HUES6 (cell line): ENCODE measurements at regions not wholly inside any gene's neighbourhood (a gene's known extent, or its start where the extent isn't known, plus 50 kb on each side); places are given as distances from the start of the nearest gene placed in this dataset.

Source experiments
- H3K27ac ChIP-seq: 2 replicates; pipeline ENCODE4 v1.7.0; 2013; ENCODE audit warnings: low read depth, mild to moderate bottlenecking, low read length, inconsistent platforms
- H3K27me3 ChIP-seq: 2 replicates; pipeline ENCODE4 v1.6.1; 2013; ENCODE audit warnings: low read length; ENCODE audit not compliant: control insufficient read depth, insufficient read depth
- H3K36me3 ChIP-seq: 2 replicates; pipeline ENCODE4 v1.6.1; 2013; ENCODE audit warnings: low read length; ENCODE audit not compliant: control insufficient read depth, insufficient read depth
- H3K4me1 ChIP-seq: 2 replicates; pipeline ENCODE4 v1.6.1; 2013; ENCODE audit warnings: low read length; ENCODE audit not compliant: control insufficient read depth, insufficient read depth
- H3K4me3 ChIP-seq: 2 replicates; pipeline ENCODE4 v1.5.1; 2013; ENCODE audit warnings: low read depth, low read length
- H3K9ac ChIP-seq: one replicate; pipeline ENCODE4 v1.6.1; 2013; ENCODE audit warnings: mild to moderate bottlenecking, low read length
- H3K9me3 ChIP-seq: 2 replicates; pipeline ENCODE4 v1.6.1; 2013; ENCODE audit warnings: low read depth, low read length; ENCODE audit not compliant: control insufficient read depth, insufficient read depth

DNA sequence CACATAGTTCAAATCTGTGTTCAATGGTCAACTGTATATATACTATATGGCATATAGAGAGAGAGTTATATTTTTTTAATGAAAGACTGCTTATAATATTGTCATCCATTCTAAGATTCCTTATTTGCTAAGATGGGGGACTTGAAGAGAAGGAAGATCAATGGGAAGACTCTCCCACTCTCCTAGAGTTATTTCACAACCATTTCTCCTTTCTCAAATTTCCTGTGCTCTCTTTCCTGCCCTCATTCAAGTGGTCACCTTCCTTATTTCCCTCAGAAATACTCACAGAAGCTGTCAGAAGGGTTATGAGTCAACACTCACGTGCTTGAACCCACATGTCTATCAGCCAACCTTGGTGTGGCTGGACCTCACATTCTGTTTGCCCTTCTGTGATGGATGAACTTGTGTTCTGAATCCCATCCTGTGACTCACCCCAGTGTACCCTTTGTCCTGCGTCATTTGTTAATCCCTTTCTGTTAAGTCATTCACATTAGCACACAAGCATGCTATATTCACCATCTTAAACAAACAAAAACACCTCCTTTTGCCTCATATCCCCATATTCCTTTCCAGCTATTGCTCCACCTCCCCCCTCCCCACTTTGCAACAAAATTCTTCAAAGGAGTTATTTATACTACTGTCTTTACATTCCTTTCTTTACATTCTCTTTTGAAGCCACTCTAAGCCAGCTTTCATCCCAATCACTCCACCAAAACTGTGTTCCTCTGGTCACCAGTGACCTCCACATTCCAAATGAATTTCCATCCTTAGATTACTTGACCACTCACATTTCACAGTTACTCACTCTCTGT, 279.3 kb upstream of the TCF21 start:
- Histone ChIP-seq H3K9ac (no peak overlapping the region), H3K36me3 (no peaks in the 10 kb centered on the region), H3K4me3 (no peak overlapping the region), H3K27me3 (no peaks in the 10 kb centered on the region), H3K27ac (no peak overlapping the region), H3K4me1 (no peaks in the 10 kb centered on the region; the same call in 1 of the 2 replicates), H3K9me3 (no peaks in the 10 kb centered on the region)

DNA sequence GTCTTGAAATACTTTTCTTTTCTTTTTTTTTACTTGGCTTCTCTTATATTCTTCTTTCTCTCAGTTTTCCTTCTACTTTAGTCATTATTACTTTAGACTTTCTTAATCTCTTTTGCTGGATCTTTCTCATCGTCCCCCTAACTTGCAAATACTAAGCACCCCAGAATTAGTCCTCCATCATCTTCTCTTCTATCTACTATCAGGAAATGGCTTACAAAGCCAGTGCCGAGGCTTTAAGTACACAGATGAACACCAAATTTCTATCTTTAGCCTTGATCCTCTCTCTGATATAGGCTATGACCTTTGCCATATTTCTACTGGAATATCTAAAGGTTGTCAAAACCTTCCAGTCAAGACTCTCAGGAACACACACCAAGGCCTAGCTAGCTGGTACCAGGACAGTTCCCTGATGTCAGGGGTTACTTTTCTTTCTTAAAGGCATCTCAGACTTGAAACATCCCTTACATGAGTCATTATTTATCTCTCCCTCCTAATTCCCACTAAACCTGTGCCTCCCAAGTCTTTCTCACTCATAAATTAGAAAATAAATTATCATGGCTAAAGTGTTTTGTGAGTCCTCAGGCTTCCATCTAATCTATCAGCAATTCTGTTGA, 278.6 kb upstream of the TCF21 start:
- Histone ChIP-seq H3K27me3 (no peaks in the 10 kb centered on the region), H3K36me3 (no peaks in the 10 kb centered on the region), H3K9ac (no peak overlapping the region), H3K27ac (no peak overlapping the region), H3K4me3 (no peak overlapping the region), H3K9me3 (no peaks in the 10 kb centered on the region), H3K4me1 (no peaks in the 10 kb centered on the region; the same call in 1 of the 2 replicates)

- no peaks in the 10 kb centered on the region for H3K9me3 ChIP-seq
- no peaks in the 10 kb centered on the region; the same call in 1 of the 2 replicates for H3K4me1 ChIP-seq
- no peak overlapping the region for H3K4me3 ChIP-seq
- H3K9ac ChIP-seq, result no peak overlapping the region
- no peaks in the 10 kb centered on the region for H3K27me3 ChIP-seq
- no peak overlapping the region for H3K27ac ChIP-seq
- H3K36me3 ChIP-seq, result no peaks in the 10 kb centered on the region
Measured at GRCh38 chr6:133610971-133611370, 277.9 kb upstream of the TCF21 start.

DNA sequence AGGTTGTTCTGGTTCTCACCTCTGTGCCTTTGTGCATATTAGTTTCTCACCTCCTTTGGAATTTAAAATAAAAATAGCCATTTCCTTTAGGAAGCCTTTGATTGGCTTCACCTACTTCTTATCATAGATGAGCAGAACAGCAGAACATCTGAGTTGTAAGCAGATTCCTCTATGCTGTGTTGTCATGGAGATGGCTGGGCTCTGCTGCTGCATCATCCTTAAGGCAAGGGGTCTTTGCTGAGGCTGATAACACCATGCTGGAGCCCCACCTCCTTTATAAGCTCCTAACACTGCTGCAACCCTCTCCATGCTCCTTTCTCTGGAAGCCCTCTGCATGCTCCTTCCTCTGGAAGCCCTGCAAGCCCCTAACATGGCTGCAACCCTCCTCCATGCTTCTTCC, 276.5 kb upstream of the TCF21 start:
- no peak overlapping the region for H3K27ac ChIP-seq
- no peaks in the 10 kb centered on the region for H3K36me3 ChIP-seq
- H3K9ac ChIP-seq, result no peak overlapping the region
- H3K27me3 ChIP-seq, result no peaks in the 10 kb centered on the region
- H3K4me3 ChIP-seq, result no peak overlapping the region
- H3K9me3 ChIP-seq, result no peaks in the 10 kb centered on the region
- H3K4me1 ChIP-seq, result no peaks in the 10 kb centered on the region; the same call in 1 of the 2 replicates

- Histone ChIP-seq H3K4me1 (no peaks in the 10 kb centered on the region; the same call in 1 of the 2 replicates), H3K4me3 (no peak overlapping the region), H3K36me3 (no peaks in the 10 kb centered on the region), H3K27ac (no peak overlapping the region), H3K9me3 (no peaks in the 10 kb centered on the region), H3K9ac (no peak overlapping the region), H3K27me3 (no peaks in the 10 kb centered on the region)
Measured at GRCh38 chr6:133613211-133613610, 275.7 kb upstream of the TCF21 start.

- H3K27me3 ChIP-seq, result no peaks in the 10 kb centered on the region
- H3K27ac ChIP-seq, result no peak overlapping the region
- no peaks in the 10 kb centered on the region for H3K4me1 ChIP-seq
- no peaks in the 10 kb centered on the region for H3K9me3 ChIP-seq
- H3K9ac ChIP-seq, result no peak overlapping the region
- H3K36me3 ChIP-seq, result no peaks in the 10 kb centered on the region
- H3K4me3 ChIP-seq, result no peak overlapping the region
Measured at GRCh38 chr6:133621751-133622150, 267.2 kb upstream of the TCF21 start.

DNA sequence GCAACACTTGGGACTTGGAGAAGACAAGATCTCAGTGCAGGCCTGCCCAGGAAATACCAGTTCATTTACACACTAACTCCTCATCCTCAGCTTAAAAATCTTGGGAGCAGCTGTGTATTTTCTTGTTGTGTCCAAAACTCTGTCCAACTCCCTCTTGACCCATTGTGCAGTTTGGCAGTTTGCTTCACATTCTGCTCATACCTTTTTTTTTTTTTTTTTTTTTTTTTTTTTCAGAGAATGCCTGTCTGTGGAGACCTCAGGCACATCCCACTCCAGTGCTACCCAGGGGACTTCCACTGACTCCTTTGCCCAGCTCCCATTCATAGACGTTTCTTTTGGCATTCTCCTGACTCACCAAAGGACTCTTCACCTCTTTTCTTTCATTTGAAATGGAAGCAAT, 265.8 kb upstream of the TCF21 start:
- Histone ChIP-seq H3K9ac (no peak overlapping the region), H3K27ac (no peak overlapping the region), H3K27me3 (no peaks in the 10 kb centered on the region), H3K36me3 (no peaks in the 10 kb centered on the region), H3K4me1 (no peaks in the 10 kb centered on the region), H3K9me3 (no peaks in the 10 kb centered on the region), H3K4me3 (no peak overlapping the region)

DNA sequence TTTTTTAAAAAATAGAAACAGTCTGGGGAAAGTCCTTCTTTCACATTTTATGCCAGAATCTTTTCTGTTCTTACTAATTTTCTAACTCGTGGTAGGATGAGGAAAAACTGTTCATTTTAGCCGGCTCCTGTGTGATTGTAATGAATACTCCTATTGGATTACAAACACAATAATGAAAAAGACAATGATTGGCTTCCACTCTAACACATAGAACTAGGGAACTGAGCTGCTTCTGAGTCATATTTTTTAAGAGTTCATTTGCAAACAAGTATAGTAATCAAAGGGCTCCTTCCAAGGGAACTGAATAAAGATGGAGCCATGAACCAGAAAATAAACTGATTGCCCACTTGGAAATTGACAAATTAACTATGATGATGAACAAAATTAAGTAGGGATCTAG, 265.3 kb upstream of the TCF21 start:
- H3K27ac ChIP-seq, result no peak overlapping the region
- H3K9ac ChIP-seq, result no peak overlapping the region
- H3K4me1 ChIP-seq, result no peaks in the 10 kb centered on the region
- H3K4me3 ChIP-seq, result no peak overlapping the region
- H3K9me3 ChIP-seq, result no peaks in the 10 kb centered on the region
- no peaks in the 10 kb centered on the region for H3K27me3 ChIP-seq
- H3K36me3 ChIP-seq, result no peaks in the 10 kb centered on the region

- Histone ChIP-seq H3K4me3 (no peak overlapping the region), H3K27ac (no peak overlapping the region), H3K27me3 (no peaks in the 10 kb centered on the region), H3K9me3 (no peaks in the 10 kb centered on the region), H3K36me3 (no peaks in the 10 kb centered on the region), H3K4me1 (no peaks in the 10 kb centered on the region), H3K9ac (no peak overlapping the region)
Measured at GRCh38 chr6:133626096-133626666, 262.7 kb upstream of the TCF21 start.

GRCh38 chr6:133629970-133630369, 258.9 kb upstream of the TCF21 start:
- no peaks in the 10 kb centered on the region for H3K9me3 ChIP-seq
- H3K9ac ChIP-seq, result no peak overlapping the region
- no peak overlapping the region for H3K27ac ChIP-seq
- H3K27me3 ChIP-seq, result no peaks in the 10 kb centered on the region
- peaks cover 9% of the 10 kb centered on the region; the same call in 1 of the 2 replicates for H3K4me1 ChIP-seq
- no peaks in the 10 kb centered on the region for H3K36me3 ChIP-seq
- no peak overlapping the region for H3K4me3 ChIP-seq

DNA sequence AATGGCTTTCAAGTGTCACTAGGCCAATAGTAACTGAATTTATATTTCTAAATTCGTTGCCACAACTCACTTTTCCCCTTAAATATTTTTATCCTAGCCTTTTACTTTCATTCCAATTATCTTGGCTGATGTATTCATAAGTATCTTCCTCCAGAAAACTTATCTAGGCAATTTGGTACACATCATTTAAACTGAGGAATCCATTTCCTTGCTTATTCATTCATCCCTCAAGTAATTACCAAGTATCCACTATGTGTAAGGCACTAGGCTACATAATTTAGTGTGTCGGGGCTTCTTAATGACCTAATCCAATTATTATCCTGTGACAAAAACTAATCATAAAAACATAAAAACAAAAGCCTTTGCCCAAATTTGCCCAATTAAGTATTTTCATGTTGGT, 258.3 kb upstream of the TCF21 start:
- peaks cover 9% of the 10 kb centered on the region; the same call in 1 of the 2 replicates for H3K4me1 ChIP-seq
- H3K9ac ChIP-seq, result no peak overlapping the region
- H3K27me3 ChIP-seq, result no peaks in the 10 kb centered on the region
- no peaks in the 10 kb centered on the region for H3K36me3 ChIP-seq
- H3K9me3 ChIP-seq, result no peaks in the 10 kb centered on the region
- H3K4me3 ChIP-seq, result no peak overlapping the region
- no peak overlapping the region for H3K27ac ChIP-seq
